SK-N-SH (cell line): ENCODE measurements at regions not wholly inside any gene's neighbourhood (a gene's known extent, or its start where the extent isn't known, plus 50 kb on each side); places are given as distances from the start of the nearest gene placed in this dataset.

Experiments used
- CTCF ChIA-PET: fragments of 300-600, 350-600 bp; formaldehyde crosslinking; extraction: SDS; loops from one replicate; lab custom pipeline; 2021; lab: Yijun Ruan, JAX
- POLR2A ChIA-PET: fragments of 350-600 bp; sonication (Branson Sonifier 250); formaldehyde crosslinking; extraction: SDS; loops from one replicate; lab custom pipeline; 2020; ENCODE audit warnings: antibody characterized with exemption, inconsistent platforms; lab: Yijun Ruan, JAX
- DNase-seq: peaks from one replicate; pipeline ENCODE4 v3.0.0; 2012
- H2AFZ ChIP-seq: fragments of 200-600 bp; sonication (generic); 2 replicates; pipeline ENCODE4 v1.8.1; 2016; ENCODE audit warnings: antibody characterized with exemption, mild to moderate bottlenecking, low read depth
- H3F3A ChIP-seq: fragments of 200-600 bp; sonication (generic); replicated peaks from 2 replicates; pipeline ENCODE3; 2016; ENCODE audit warnings: antibody characterized with exemption, mild to moderate bottlenecking; ENCODE audit not compliant: insufficient read depth
- H3K27ac ChIP-seq, 2 experiments: fragments of 200-500 bp in 1 of 2; fragments of 200-600 bp in 1 of 2; sonication (Bioruptor generic) in 1 of 2; sonication (generic), shearing (Covaris generic) in 1 of 2; 2 replicates each; pipeline versions ENCODE4 v1.5.1 to v1.6.1; 2014 to 2016; ENCODE audit warnings: low read depth in 2 of 2, inconsistent platforms in 1 of 2, low read length in 1 of 2, mild to moderate bottlenecking in 1 of 2, mixed read lengths in 1 of 2
- H3K27me3 ChIP-seq: fragments of 200-600 bp; sonication (generic), shearing (Covaris generic); 2 replicates; pipeline ENCODE4 v1.6.1; 2016; ENCODE audit warnings: mixed run types; ENCODE audit not compliant: insufficient read depth
- H3K36me3 ChIP-seq, 2 experiments: fragments of 200-500 bp in 1 of 2; fragments of 200-600 bp in 1 of 2; sonication (Bioruptor generic) in 1 of 2; sonication (generic) in 1 of 2; replicated peaks in 1 of 2; 2 replicates each; pipeline versions ENCODE3 to v1.5.1; 2014 to 2016; ENCODE audit warnings: low read length in 1 of 2, mild to moderate bottlenecking in 1 of 2; ENCODE audit not compliant: insufficient read depth in 2 of 2, control insufficient read depth in 1 of 2
- H3K4me1 ChIP-seq, 2 experiments: fragments of 200-500 bp in 1 of 2; fragments of 200-600 bp in 1 of 2; sonication (Bioruptor generic) in 1 of 2; sonication (generic), shearing (Covaris generic) in 1 of 2; 2 replicates each; pipeline versions ENCODE4 v1.5.1 to v1.6.1; 2014 to 2016; ENCODE audit warnings: low read depth in 1 of 2, low read length in 1 of 2, mixed run types in 1 of 2; ENCODE audit not compliant: insufficient read depth in 2 of 2, control insufficient read depth in 1 of 2
- H3K4me2 ChIP-seq: fragments of 200-600 bp; sonication (generic), shearing (Covaris generic); 2 replicates; pipeline ENCODE4 v1.6.1; 2017; ENCODE audit warnings: mixed run types
- H3K4me3 ChIP-seq, 2 experiments: fragments of 200-500 bp in 1 of 2; fragments of 200-600 bp in 1 of 2; sonication (Bioruptor generic) in 1 of 2; sonication (generic), shearing (Covaris generic) in 1 of 2; 2 replicates each; pipeline versions ENCODE4 v1.5.1 to v1.8.1; 2014 to 2016; ENCODE audit warnings: low read depth in 2 of 2, inconsistent platforms in 1 of 2, low read length in 1 of 2, mild to moderate bottlenecking in 1 of 2, mixed read lengths in 1 of 2, moderate library complexity in 1 of 2
- H3K79me2 ChIP-seq: fragments of 200-600 bp; sonication (generic); 2 replicates; pipeline ENCODE4 v1.8.1; 2017; ENCODE audit warnings: mild to moderate bottlenecking; ENCODE audit not compliant: insufficient read depth
- H3K9ac ChIP-seq: fragments of 200-600 bp; sonication (generic); 2 replicates; pipeline ENCODE4 v1.6.1; 2017; ENCODE audit warnings: mixed run types
- H3K9me2 ChIP-seq: fragments of 200-600 bp; sonication (generic); 2 replicates; pipeline ENCODE4 v1.6.1; 2017; ENCODE audit warnings: mixed run types
- H3K9me3 ChIP-seq: fragments of 200-600 bp; sonication (generic); 2 replicates; pipeline ENCODE4 v1.6.1; 2017; ENCODE audit warnings: mixed run types, mild to moderate bottlenecking, moderate library complexity
- H4K20me1 ChIP-seq: fragments of 200-600 bp; sonication (generic); 2 replicates; pipeline ENCODE4 v1.6.1; 2017; ENCODE audit warnings: mild to moderate bottlenecking, mixed run types; ENCODE audit not compliant: insufficient read depth
- CTCF ChIP-seq: fragments of 200-600 bp; sonication (generic); IDR thresholded peaks from 2 replicates; pipeline ENCODE4 v1.6.1; 2017; ENCODE audit warnings: antibody characterized with exemption, mild to moderate bottlenecking, moderate library complexity
- EP300 ChIP-seq, 2 experiments: IDR thresholded peaks; 2 replicates each; pipeline versions ENCODE4 v1.4.0 to v1.6.1; 2012; ENCODE audit warnings: borderline replicate concordance in 1 of 2, low read depth in 1 of 2, low read length in 1 of 2
- GATA2 ChIP-seq: sonication (generic); formaldehyde crosslinking; IDR thresholded peaks from 2 replicates; pipeline ENCODE4 v1.5.0; 2020; ENCODE audit warnings: mild to moderate bottlenecking, missing genetic modification reagents
- JUND ChIP-seq: IDR thresholded peaks from 2 replicates; pipeline ENCODE4 v1.4.0; 2012
- NRF1 ChIP-seq: IDR thresholded peaks from 2 replicates; pipeline ENCODE4 v1.6.1; 2012; ENCODE audit warnings: low read depth, mild to moderate bottlenecking, low read length
- PBX3 ChIP-seq: IDR thresholded peaks from 2 replicates; pipeline ENCODE4; 2012
- REST ChIP-seq: IDR thresholded peaks from 2 replicates; pipeline ENCODE4 v1.6.1; 2012; ENCODE audit warnings: mild to moderate bottlenecking, low read depth, low read length, moderate library complexity
- RXRA ChIP-seq: IDR thresholded peaks from 2 replicates; pipeline ENCODE4 v1.4.0; 2012; ENCODE audit warnings: low read depth, mild to moderate bottlenecking, borderline replicate concordance
- SIN3A ChIP-seq: IDR thresholded peaks from 2 replicates; pipeline ENCODE4 v1.6.1; 2012; ENCODE audit warnings: low read depth, mild to moderate bottlenecking, low read length, moderate library complexity, borderline replicate concordance
- YY1 ChIP-seq: IDR thresholded peaks from 2 replicates; pipeline ENCODE4 v1.4.0; 2012; ENCODE audit warnings: low read depth, mild to moderate bottlenecking
- WGBS: methylation state at CpG from one replicate; pipeline ENCODE4 v1.1.6; 2017; ENCODE audit warnings: low lambda C conversion rate; 5-methylcytosine and 5-hydroxymethylcytosine counted together
- TF ChIP-seq, protein P1 (sequence below): fragments of 150-350 bp; IDR thresholded peaks from 2 replicates; pipeline ENCODE4 v1.6.1; 2016; ENCODE audit warnings: mild to moderate bottlenecking, low read depth, low read length

DNA sequence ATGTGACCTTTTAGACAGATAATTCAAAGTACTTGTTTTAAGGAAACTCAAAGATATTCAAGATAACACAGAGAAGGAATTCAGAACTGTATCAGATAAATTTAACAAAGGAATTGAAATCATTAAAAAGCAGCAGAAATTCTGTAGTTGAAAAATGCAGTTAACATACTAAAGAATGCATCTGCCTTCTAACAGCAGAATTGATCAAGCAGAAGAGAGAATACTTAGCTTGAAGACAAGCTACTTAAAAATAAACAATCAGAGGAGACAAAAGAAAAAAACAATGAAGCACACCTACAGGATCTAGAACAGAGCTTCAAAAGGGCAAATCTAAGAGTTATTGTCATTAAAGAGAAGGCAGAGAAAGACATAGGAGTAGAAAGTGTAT, 123.0 kb upstream of the TET2 start:
- TF ChIP-seq EP300 (IDR thresholded peaks at IDR 0.05; ENCODE audit: borderline replicate concordance in 1 of 2, low read depth in 1 of 2, low read length in 1 of 2) = peak in 1 of 2 experiments; percentile 46; a peak in 1 of 4 replicates
- no peak for TF ChIP-seq PBX3
- TF ChIP-seq GATA2 (CRISPR knock-in tag) = no peak
- TF ChIP-seq NRF1 = no peak
- ChIA-PET CTCF (no interaction called here), POLR2A (no interaction called here)
- no peaks in the 10 kb centered on the region for H3K79me2 ChIP-seq
- H3F3A ChIP-seq = peaks cover 3% of the 10 kb centered on the region
- H2AFZ ChIP-seq = no peak overlapping the region
- H3K27me3 ChIP-seq = no peaks in the 10 kb centered on the region
- no peak overlapping the region for H3K4me3 ChIP-seq
- no peak overlapping the region; the same call in 1 of the 2 replicates for H3K4me2 ChIP-seq
- H3K4me1 ChIP-seq = no peaks in the 10 kb centered on the region
- DNase-seq = no peak
- H3K27ac ChIP-seq = peak overlapping the region in 1 of 2 experiments; percentile 81; a peak in 1 of 4 replicates
- no peak overlapping the region for H3K9ac ChIP-seq
- H3K9me3 ChIP-seq = no peaks in the 10 kb centered on the region
- H4K20me1 ChIP-seq = no peaks in the 10 kb centered on the region
- no peaks in the 10 kb centered on the region for H3K9me2 ChIP-seq
- H3K36me3 ChIP-seq = no peaks in the 10 kb centered on the region

- no peaks in the 10 kb centered on the region for H3K36me3 ChIP-seq
- peaks cover 3% of the 10 kb centered on the region for H3F3A ChIP-seq
- H3K9ac ChIP-seq = no peak overlapping the region
- no peak overlapping the region for H2AFZ ChIP-seq
- TF ChIP-seq SIN3A (no peak), YY1 (no peak), JUND (no peak)
- H3K27ac ChIP-seq = no peak overlapping the region
- no peak overlapping the region for H3K4me2 ChIP-seq
- H3K79me2 ChIP-seq = no peaks in the 10 kb centered on the region
- ChIA-PET CTCF (no interaction called here), POLR2A (no interaction called here)
- DNase-seq = no peak
- no peaks in the 10 kb centered on the region for H3K9me3 ChIP-seq
- 69% methylated on average over 2 of the region's 2 CpGs for whole genome bisulfite sequencing
- H3K4me1 ChIP-seq = no peaks in the 10 kb centered on the region
- no peaks in the 10 kb centered on the region for H3K9me2 ChIP-seq
- H4K20me1 ChIP-seq = no peaks in the 10 kb centered on the region
- H3K4me3 ChIP-seq = no peak overlapping the region
- H3K27me3 ChIP-seq = no peaks in the 10 kb centered on the region
Measured at GRCh38 chr4:105025263-105026017, 121.2 kb upstream of the TET2 start.

- TF ChIP-seq CTCF = no peak
- peak; percentile 79 for TF ChIP-seq REST
- TF ChIP-seq RXRA = no peak
- TF ChIP-seq, protein P1, sequence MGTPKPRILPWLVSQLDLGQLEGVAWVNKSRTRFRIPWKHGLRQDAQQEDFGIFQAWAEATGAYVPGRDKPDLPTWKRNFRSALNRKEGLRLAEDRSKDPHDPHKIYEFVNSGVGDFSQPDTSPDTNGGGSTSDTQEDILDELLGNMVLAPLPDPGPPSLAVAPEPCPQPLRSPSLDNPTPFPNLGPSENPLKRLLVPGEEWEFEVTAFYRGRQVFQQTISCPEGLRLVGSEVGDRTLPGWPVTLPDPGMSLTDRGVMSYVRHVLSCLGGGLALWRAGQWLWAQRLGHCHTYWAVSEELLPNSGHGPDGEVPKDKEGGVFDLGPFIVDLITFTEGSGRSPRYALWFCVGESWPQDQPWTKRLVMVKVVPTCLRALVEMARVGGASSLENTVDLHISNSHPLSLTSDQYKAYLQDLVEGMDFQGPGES = no peak
- DNase-seq = no peak
- Histone ChIP-seq H3K9me2 (no peaks in the 10 kb centered on the region; the same call in 1 of the 2 replicates), H3K9ac (no peak overlapping the region), H3F3A (no peaks in the 10 kb centered on the region), H3K4me1 (no peaks in the 10 kb centered on the region), H3K36me3 (no peaks in the 10 kb centered on the region), H3K4me3 (no peak overlapping the region), H3K4me2 (no peak overlapping the region), H3K79me2 (no peaks in the 10 kb centered on the region), H3K27ac (no peak overlapping the region), H4K20me1 (no peaks in the 10 kb centered on the region), H2AFZ (no peak overlapping the region), H3K27me3 (no peaks in the 10 kb centered on the region), H3K9me3 (0 out of 2 replicates have a peak, but pooled peaks cover 3% of the 10 kb centered on the region)
- ChIA-PET POLR2A (no interaction called here), CTCF (no interaction called here)
- 44% methylated on average over 1 of the region's 1 CpG for WGBS
Measured at GRCh38 chr4:105036991-105037390, 109.7 kb upstream of the TET2 start.
